HG02938 (cell line): ENCODE measurements at regions not wholly inside any gene's neighbourhood (a gene's known extent, or its start where the extent isn't known, plus 50 kb on each side); places are given as distances from the start of the nearest gene placed in this dataset.
"Not testable (repeated sequence)": the region's sequence is repeated elsewhere in the genome, so short reads cannot be mapped to it uniquely, and the experiment has no call there.

Experiments used
- ATAC-seq: cut with Tn5 transposase; IDR thresholded peaks from one replicate; pipeline ENCODE4 v1.9.1; 2021; ENCODE audit warnings: mild to moderate bottlenecking, moderate library complexity; ENCODE audit not compliant: unreplicated experiment

- ATAC-seq = not testable (repeated sequence)
Measured at GRCh38 chr4:131810565-131810964, 1338.5 kb upstream of the PCDH10 start.
